ENCODE measurements at regions not wholly inside any gene's neighbourhood (a gene's known extent, or its start where the extent isn't known, plus 50 kb on each side); places are given as distances from the start of the nearest gene placed in this dataset.
"Not testable (repeated sequence)": the region's sequence is repeated elsewhere in the genome, so short reads cannot be mapped to it uniquely, and the experiment has no call there.

- DNase-seq = no peak
Observed at GRCh38 chr20:12699374-12700228, 309.2 kb upstream of the SPTLC3 start.

GRCh38 chr20:12700701-12701100 lies 308.1 kb upstream of the SPTLC3 start:
- no peak for DNase-seq

- DNase-seq = no peak
Observed at GRCh38 chr20:12702312-12702711, 306.5 kb upstream of the SPTLC3 start.

GRCh38 chr20:12715371-12715770 lies 293.4 kb upstream of the SPTLC3 start:
- no peak for DNase-seq

GRCh38 chr20:12715991-12716680 lies 292.6 kb upstream of the SPTLC3 start:
- no peak for DNase-seq

- DNase-seq = no peak
Observed at GRCh38 chr20:12717061-12717460, 291.7 kb upstream of the SPTLC3 start.

- no peak for DNase-seq
Observed at GRCh38 chr20:12718619-12719018, 290.2 kb upstream of the SPTLC3 start.

GRCh38 chr20:12721636-12722035 lies 287.1 kb upstream of the SPTLC3 start:
- no peak for DNase-seq

GRCh38 chr20:12722091-12722490 lies 286.7 kb upstream of the SPTLC3 start:
- DNase-seq = no peak

GRCh38 chr20:12723811-12724210 lies 285.0 kb upstream of the SPTLC3 start:
- no peak for DNase-seq

GRCh38 chr20:12728782-12729181 lies 280.0 kb upstream of the SPTLC3 start:
- no peak for DNase-seq

- no peak for DNase-seq
Observed at GRCh38 chr20:12729326-12729725, 279.4 kb upstream of the SPTLC3 start.

- DNase-seq = no peak
Observed at GRCh38 chr20:12733811-12734210, 275.0 kb upstream of the SPTLC3 start.

- no peak for DNase-seq
Observed at GRCh38 chr20:12737497-12737896, 271.3 kb upstream of the SPTLC3 start.

GRCh38 chr20:12737900-12738299 lies 270.9 kb upstream of the SPTLC3 start:
- no peak for DNase-seq

GRCh38 chr20:12740647-12741046 lies 268.1 kb upstream of the SPTLC3 start:
- DNase-seq = no peak

GRCh38 chr20:12744037-12744436 lies 264.7 kb upstream of the SPTLC3 start:
- no peak for DNase-seq

- no peak for DNase-seq
Observed at GRCh38 chr20:12748359-12748994, 260.3 kb upstream of the SPTLC3 start.

GRCh38 chr20:12750221-12750620 lies 258.6 kb upstream of the SPTLC3 start:
- DNase-seq = no peak

- not testable (repeated sequence) for DNase-seq
Observed at GRCh38 chr20:12752900-12753693, 255.7 kb upstream of the SPTLC3 start.

- DNase-seq = not testable (repeated sequence)
Observed at GRCh38 chr20:12753742-12754141, 255.0 kb upstream of the SPTLC3 start.

- not testable (repeated sequence) for DNase-seq
Observed at GRCh38 chr20:12759493-12759892, 249.3 kb upstream of the SPTLC3 start.

- DNase-seq = no peak
Observed at GRCh38 chr20:12762725-12763124, 246.0 kb upstream of the SPTLC3 start.
